HG02885 (cell line): ENCODE measurements at regions not wholly inside any gene's neighbourhood (a gene's known extent, or its start where the extent isn't known, plus 50 kb on each side); places are given as distances from the start of the nearest gene placed in this dataset.
"Not testable (repeated sequence)": the region's sequence is repeated elsewhere in the genome, so short reads cannot be mapped to it uniquely, and the experiment has no call there.

Source experiments
- ATAC-seq: cut with Tn5 transposase; IDR thresholded peaks from one replicate; pipeline ENCODE4 v1.9.1; 2021; ENCODE audit warnings: mild to moderate bottlenecking; ENCODE audit not compliant: unreplicated experiment, poor library complexity

GRCh38 chr9:113738893-113739604, 137.1 kb upstream of the ZNF618 start:
- no peak for ATAC-seq

- not testable (repeated sequence) for ATAC-seq
Measured at GRCh38 chr9:113739605-113740507, 136.3 kb upstream of the ZNF618 start.

- ATAC-seq = not testable (repeated sequence)
Measured at GRCh38 chr9:113740508-113741500, 135.3 kb upstream of the ZNF618 start.

- ATAC-seq = no peak
Measured at GRCh38 chr9:113741886-113742854, 133.9 kb upstream of the ZNF618 start.

- ATAC-seq = no peak
Measured at GRCh38 chr9:113742878-113743277, 133.2 kb upstream of the ZNF618 start.

GRCh38 chr9:113746486-113746885, 129.6 kb upstream of the ZNF618 start:
- no peak for ATAC-seq

- no peak for ATAC-seq
Measured at GRCh38 chr9:113748135-113748534, 128.0 kb upstream of the ZNF618 start.

- ATAC-seq = no peak
Measured at GRCh38 chr9:113753398-113754119, 122.5 kb upstream of the ZNF618 start.

GRCh38 chr9:113754739-113755138, 121.4 kb upstream of the ZNF618 start:
- ATAC-seq = no peak

GRCh38 chr9:113755433-113755832, 120.7 kb upstream of the ZNF618 start:
- ATAC-seq = no peak

- no peak for ATAC-seq
Measured at GRCh38 chr9:113756476-113757192, 119.5 kb upstream of the ZNF618 start.

- ATAC-seq = no peak
Measured at GRCh38 chr9:113763429-113763828, 112.7 kb upstream of the ZNF618 start.

- no peak for ATAC-seq
Measured at GRCh38 chr9:113764572-113764971, 111.5 kb upstream of the ZNF618 start.

- ATAC-seq = no peak
Measured at GRCh38 chr9:113769412-113769811, 106.7 kb upstream of the ZNF618 start.

- no peak for ATAC-seq
Measured at GRCh38 chr9:113770396-113770795, 105.7 kb upstream of the ZNF618 start.

- no peak for ATAC-seq
Measured at GRCh38 chr9:113771199-113771598, 104.9 kb upstream of the ZNF618 start.

GRCh38 chr9:113772121-113772810, 103.8 kb upstream of the ZNF618 start:
- no peak for ATAC-seq
